ENCODE measurements at regions not wholly inside any gene's neighbourhood (a gene's known extent, or its start where the extent isn't known, plus 50 kb on each side); places are given as distances from the start of the nearest gene placed in this dataset.

- H3K27ac Mint-ChIP-seq (ENCODE audit: unreplicated experiment) = no peak overlapping the region
- DNase-seq = no peak
- H3K27me3 Mint-ChIP-seq (ENCODE audit: insufficient read depth, unreplicated experiment) = no peaks in the 10 kb centered on the region
- H3K4me1 Mint-ChIP-seq (ENCODE audit: low read depth, unreplicated experiment) = peaks cover 10% of the 10 kb centered on the region
- no peak overlapping the region for H3K4me3 Mint-ChIP-seq (ENCODE audit: unreplicated experiment)
- Histone ChIP-seq H3K4me1 (peaks cover 5% of the 10 kb centered on the region; the same call in 1 of the 2 replicates), H3K27me3 (replicated peaks; ENCODE audit: control insufficient read depth, insufficient read depth, low read length) (no peaks in the 10 kb centered on the region), H3K9me3 (no peaks in the 10 kb centered on the region), H3K36me3 (ENCODE audit: control insufficient read depth, insufficient read depth, low read length) (no peaks in the 10 kb centered on the region), H3K4me3 (ENCODE audit: low read depth, low read length) (no peak overlapping the region)
- POLR2A ChIA-PET = no interaction called here
- CTCF ChIA-PET = no interaction called here
- no TSS peak for BruUV-seq (replicated peaks)
- intact Hi-C loops (cut with micrococcal nuclease; ENCODE audit: unreplicated experiment) = no loop called here
- no peak for TF ChIP-seq CTCF (IDR thresholded peaks at IDR 0.05; ENCODE audit: insufficient read depth in 1 of 2, low read depth in 1 of 2, low read length in 1 of 2, severe bottlenecking in 1 of 2, unreplicated experiment in 1 of 2)
- H3K9me3 Mint-ChIP-seq (ENCODE audit: unreplicated experiment) = no peaks in the 10 kb centered on the region
- no peaks in the 10 kb centered on the region for H3K36me3 Mint-ChIP-seq (ENCODE audit: insufficient read depth, unreplicated experiment)
These were observed 245.8 kb upstream of the EPHA4 start for GRCh38 chr2:221817878-221818277.

- Mint-ChIP-seq H3K36me3 (ENCODE audit: insufficient read depth, unreplicated experiment) (no peaks in the 10 kb centered on the region), H3K27me3 (ENCODE audit: insufficient read depth, unreplicated experiment) (no peaks in the 10 kb centered on the region), H3K9me3 (ENCODE audit: unreplicated experiment) (no peaks in the 10 kb centered on the region), H3K27ac (ENCODE audit: unreplicated experiment) (no peak overlapping the region), H3K4me3 (ENCODE audit: unreplicated experiment) (no peak overlapping the region), H3K4me1 (ENCODE audit: low read depth, unreplicated experiment) (peaks cover 6% of the 10 kb centered on the region)
- Histone ChIP-seq H3K36me3 (ENCODE audit: control insufficient read depth, insufficient read depth, low read length) (no peaks in the 10 kb centered on the region), H3K9me3 (no peaks in the 10 kb centered on the region), H3K27me3 (replicated peaks; ENCODE audit: control insufficient read depth, insufficient read depth, low read length) (no peaks in the 10 kb centered on the region), H3K4me1 (peaks cover 5% of the 10 kb centered on the region; the same call in 1 of the 2 replicates), H3K4me3 (ENCODE audit: low read depth, low read length) (no peak overlapping the region)
- CTCF ChIA-PET = no interaction called here
- no peak for TF ChIP-seq CTCF (IDR thresholded peaks at IDR 0.05; ENCODE audit: insufficient read depth in 1 of 2, low read depth in 1 of 2, low read length in 1 of 2, severe bottlenecking in 1 of 2, unreplicated experiment in 1 of 2)
- no TSS peak for BruUV-seq (replicated peaks)
- intact Hi-C loops (cut with micrococcal nuclease; ENCODE audit: unreplicated experiment) = no loop called here
- DNase-seq = no peak
- POLR2A ChIA-PET = no interaction called here
These were observed 244.9 kb upstream of the EPHA4 start for GRCh38 chr2:221817052-221817451.

- intact Hi-C loops (cut with micrococcal nuclease; ENCODE audit: unreplicated experiment) = no loop called here
- POLR2A ChIA-PET = no interaction called here
These were observed 244.5 kb upstream of the EPHA4 start for GRCh38 chr2:221816566-221816965.

More at GRCh38 chr2:221816566-221816965, 244.5 kb upstream of the EPHA4 start:
- no peaks in the 10 kb centered on the region for H3K27me3 Mint-ChIP-seq (ENCODE audit: insufficient read depth, unreplicated experiment)
- H3K4me1 Mint-ChIP-seq (ENCODE audit: low read depth, unreplicated experiment) = peaks cover 4% of the 10 kb centered on the region
- H3K4me3 Mint-ChIP-seq (ENCODE audit: unreplicated experiment) = no peak overlapping the region
- H3K36me3 Mint-ChIP-seq (ENCODE audit: insufficient read depth, unreplicated experiment) = no peaks in the 10 kb centered on the region
- Histone ChIP-seq H3K9me3 (no peaks in the 10 kb centered on the region), H3K36me3 (ENCODE audit: control insufficient read depth, insufficient read depth, low read length) (no peaks in the 10 kb centered on the region), H3K27me3 (replicated peaks; ENCODE audit: control insufficient read depth, insufficient read depth, low read length) (no peaks in the 10 kb centered on the region), H3K4me3 (ENCODE audit: low read depth, low read length) (no peak overlapping the region), H3K4me1 (peaks cover 5% of the 10 kb centered on the region; the same call in 1 of the 2 replicates)
- no peak for DNase-seq
- no TSS peak for BruUV-seq (replicated peaks)
- no peak overlapping the region for H3K27ac Mint-ChIP-seq (ENCODE audit: unreplicated experiment)
- no peaks in the 10 kb centered on the region for H3K9me3 Mint-ChIP-seq (ENCODE audit: unreplicated experiment)
- CTCF ChIA-PET = no interaction called here
- TF ChIP-seq CTCF (IDR thresholded peaks at IDR 0.05; ENCODE audit: insufficient read depth in 1 of 2, low read depth in 1 of 2, low read length in 1 of 2, severe bottlenecking in 1 of 2, unreplicated experiment in 1 of 2) = no peak
